Tibial nerve (tissue), 4 donors: ENCODE measurements at regions not wholly inside any gene's neighbourhood (a gene's known extent, or its start where the extent isn't known, plus 50 kb on each side); places are given as distances from the start of the nearest gene placed in this dataset.
"Not testable (repeated sequence)": the region's sequence is repeated elsewhere in the genome, so short reads cannot be mapped to it uniquely, and the experiment has no call there.

Experiments used
- DNase-seq, 2 donors: peaks; one replicate each; pipeline ENCODE4 v3.0.0-alpha.2; 2019; ENCODE audit warnings: low spot score in 2 of 2
- H3K27ac ChIP-seq, 4 donors: fragments of 200-600 bp; sonication (generic) in 3 of 4; one replicate each; pipeline ENCODE4 v1.5.1; 2017 to 2019; ENCODE audit warnings: mild to moderate bottlenecking in 1 of 4
- H3K27me3 ChIP-seq, 2 donors: fragments of 200-600 bp; sonication (generic) in 1 of 2; one replicate each; pipeline versions ENCODE4 v1.5.1 to v1.6.0; 2017 to 2019
- H3K36me3 ChIP-seq, 3 donors: fragments of 200-600 bp; sonication (generic); one replicate each; pipeline ENCODE4 v1.5.1; 2018 to 2019
- H3K4me1 ChIP-seq, 4 donors: fragments of 200-600 bp; sonication (generic) in 3 of 4; one replicate each; pipeline ENCODE4 v1.5.1; 2017 to 2019
- H3K4me3 ChIP-seq, 4 donors: fragments of 200-600 bp; sonication (generic) in 3 of 4; one replicate each; pipeline ENCODE4 v1.5.1; 2017 to 2019; ENCODE audit warnings: mild to moderate bottlenecking in 1 of 4, moderate library complexity in 1 of 4
- H3K9me3 ChIP-seq, 4 donors: fragments of 200-600 bp; sonication (generic) in 3 of 4; one replicate each; pipeline ENCODE4 v1.5.1; 2017 to 2019
- CTCF ChIP-seq, 5 experiments: fragments of 200-600 bp in 3 of 5; fragments of 450-650 bp in 2 of 5; sonication (generic) in 3 of 5; IDR thresholded peaks; one replicate each; pipeline ENCODE4 v1.5.1; 2016 to 2019; ENCODE audit warnings: antibody characterized with exemption in 5 of 5, mild to moderate bottlenecking in 3 of 5, moderate library complexity in 2 of 5
- EP300 ChIP-seq, 2 donors: sonication (generic); formaldehyde crosslinking; IDR thresholded peaks; one replicate each; pipeline ENCODE4 v1.6.1; 2017; ENCODE audit warnings: antibody characterized with exemption in 2 of 2, mild to moderate bottlenecking in 1 of 2
- POLR2A ChIP-seq, 2 donors: fragments of 450-650 bp; IDR thresholded peaks; one replicate each; pipeline ENCODE4 v1.6.1; 2017; ENCODE audit warnings: antibody characterized with exemption in 2 of 2, mild to moderate bottlenecking in 2 of 2, moderate library complexity in 2 of 2
- WGBS, 2 donors: methylation state at CpG; one replicate each; pipeline ENCODE4 v1.1.5; 2018; 5-methylcytosine and 5-hydroxymethylcytosine counted together

DNA sequence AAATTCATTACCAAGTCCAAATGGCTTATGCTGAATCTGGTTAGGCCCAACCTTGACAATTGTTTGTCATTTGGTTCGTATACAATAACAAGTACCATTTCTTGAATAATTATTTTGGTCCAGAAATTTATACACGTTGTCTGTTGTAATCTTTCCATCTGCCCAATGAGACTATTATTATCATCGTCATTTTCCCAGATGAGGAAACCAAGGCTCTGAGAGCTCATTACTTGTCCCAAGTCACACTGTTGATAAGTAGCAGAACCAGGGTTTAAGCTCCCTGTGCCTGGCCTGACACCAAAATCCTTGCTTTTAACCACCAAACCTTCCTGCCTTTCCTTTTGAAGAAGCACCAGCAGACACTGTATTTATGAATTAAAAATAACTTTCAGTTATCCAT is 81.3 kb downstream of the RGS2 start:
- TF ChIP-seq EP300 (IDR thresholded peaks at IDR 0.05) (no peak), CTCF (IDR thresholded peaks at IDR 0.05) (no peak), POLR2A (IDR thresholded peaks at IDR 0.05) (no peak)
- DNase-seq = no peak
- peaks cover 0 to 2% (median 0%) of the 10 kb centered on the region in 4 donors for H3K4me1 ChIP-seq
- H3K4me3 ChIP-seq = no peak overlapping the region
- 90 to 97% methylated on average over 3 of the region's 3 CpGs for WGBS, 2 donors
- no peak overlapping the region for H3K27ac ChIP-seq
- no peaks in the 10 kb centered on the region for H3K36me3 ChIP-seq
- H3K9me3 ChIP-seq = peaks cover 0 to 5% (median 0%) of the 10 kb centered on the region in 4 donors
- no peaks in the 10 kb centered on the region for H3K27me3 ChIP-seq

- peaks cover 0 to 5% (median 0%) of the 10 kb centered on the region in 4 donors for H3K9me3 ChIP-seq
- H3K4me1 ChIP-seq = no peaks in the 10 kb centered on the region
- H3K27me3 ChIP-seq = no peaks in the 10 kb centered on the region
- H3K27ac ChIP-seq = no peak overlapping the region
- DNase-seq = no peak
- H3K4me3 ChIP-seq = no peak overlapping the region
- no peaks in the 10 kb centered on the region for H3K36me3 ChIP-seq
- WGBS, 2 donors = 0 to 3% methylated on average over 1 of the region's 1 CpG
- no peak for TF ChIP-seq EP300 (IDR thresholded peaks at IDR 0.05)
- no peak for TF ChIP-seq CTCF (IDR thresholded peaks at IDR 0.05)
- no peak for TF ChIP-seq POLR2A (IDR thresholded peaks at IDR 0.05)
Observed at GRCh38 chr1:192892934-192893333, 84.1 kb downstream of the RGS2 start.

DNA sequence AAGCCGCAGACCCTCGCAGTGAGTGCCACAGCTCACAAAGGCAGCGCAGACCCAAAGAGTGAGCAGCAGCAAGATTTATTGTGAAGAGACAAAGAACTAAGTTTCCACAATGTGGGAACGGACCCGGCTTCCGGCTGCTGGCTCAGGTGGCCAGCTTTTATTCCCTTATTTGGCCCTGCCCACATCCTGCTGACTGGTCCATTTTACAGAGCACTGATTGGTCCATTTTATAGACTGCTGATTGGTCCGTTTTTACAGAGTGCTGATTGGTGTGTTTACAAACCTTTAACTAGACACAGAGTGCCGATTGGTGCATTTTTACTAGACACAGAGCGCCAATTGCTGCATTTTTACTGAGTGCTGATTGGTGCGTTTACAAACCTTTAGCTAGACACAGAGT is 86.6 kb downstream of the RGS2 start:
- not testable (repeated sequence) for H3K4me3 ChIP-seq, H3K27ac ChIP-seq, DNase-seq, H3K36me3 ChIP-seq, H3K9me3 ChIP-seq, H3K4me1 ChIP-seq, H3K27me3 ChIP-seq
- 82 to 95% methylated on average over 9 to 10 of the region's 10 CpGs for WGBS, 2 donors

GRCh38 chr1:192896376-192896775 is 87.5 kb downstream of the RGS2 start:
- Histone ChIP-seq H3K4me3 (no peak overlapping the region), H3K27me3 (no peaks in the 10 kb centered on the region), H3K27ac (no peak overlapping the region), H3K9me3 (peaks cover 0 to under 1% (median 0%) of the 10 kb centered on the region in 4 donors), H3K4me1 (no peaks in the 10 kb centered on the region), H3K36me3 (no peaks in the 10 kb centered on the region)
- no peak for DNase-seq
- TF ChIP-seq EP300 (IDR thresholded peaks at IDR 0.05) (no peak), CTCF (IDR thresholded peaks at IDR 0.05) (no peak), POLR2A (IDR thresholded peaks at IDR 0.05) (no peak)

DNA sequence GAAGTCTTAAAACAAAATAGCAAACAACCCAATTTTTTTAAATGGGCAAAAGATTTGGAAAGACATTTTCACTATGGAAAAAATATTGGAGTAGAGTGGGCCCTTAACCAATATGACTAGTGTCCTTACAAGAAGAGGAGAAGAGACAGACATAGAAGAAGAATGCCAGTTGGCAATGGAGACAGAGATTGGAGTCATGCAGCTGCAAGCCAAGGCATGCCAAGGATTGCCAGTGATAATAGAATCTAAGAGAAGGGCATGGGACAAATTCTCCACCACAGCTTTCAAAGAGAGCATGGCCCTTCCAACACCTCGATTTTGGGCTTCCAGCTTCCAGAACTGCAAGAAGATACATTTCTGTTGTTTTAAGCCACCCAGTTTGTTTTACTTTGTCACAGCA is 92.7 kb downstream of the RGS2 start:
- no peaks in the 10 kb centered on the region for H3K36me3 ChIP-seq
- H3K4me3 ChIP-seq = no peak overlapping the region
- H3K4me1 ChIP-seq = no peaks in the 10 kb centered on the region
- H3K27ac ChIP-seq = no peak overlapping the region
- TF ChIP-seq CTCF (IDR thresholded peaks at IDR 0.05) = no peak
- no peak for TF ChIP-seq POLR2A (IDR thresholded peaks at IDR 0.05)
- no peak for TF ChIP-seq EP300 (IDR thresholded peaks at IDR 0.05)
- H3K27me3 ChIP-seq = no peaks in the 10 kb centered on the region
- DNase-seq = no peak
- H3K9me3 ChIP-seq = no peaks in the 10 kb centered on the region
- WGBS, 2 donors = 38 to 70% methylated on average over 1 of the region's 1 CpG

DNA sequence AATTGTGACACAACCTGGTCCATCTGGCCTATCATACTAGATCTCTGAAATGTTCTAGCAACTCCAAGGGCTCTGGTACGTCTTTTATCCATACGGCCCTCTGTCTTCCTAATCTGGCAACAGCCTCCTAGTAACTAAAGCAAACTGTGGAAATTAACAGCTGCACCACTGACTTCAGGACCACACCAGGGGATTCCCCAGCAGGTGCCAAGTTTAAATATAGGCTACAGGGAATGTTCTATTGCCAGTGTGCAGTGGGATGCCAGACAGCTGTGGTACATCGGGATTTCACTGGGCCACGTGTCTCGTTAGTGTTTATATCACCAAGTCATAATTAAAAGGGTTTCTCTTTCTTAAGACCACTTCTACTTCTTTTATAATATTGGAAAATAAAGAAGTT is 94.3 kb downstream of the RGS2 start:
- no peaks in the 10 kb centered on the region for H3K36me3 ChIP-seq
- no peak overlapping the region for H3K27ac ChIP-seq
- 80 to 86% methylated on average over 5 of the region's 5 CpGs for WGBS, 2 donors
- DNase-seq = no peak
- no peak overlapping the region for H3K4me3 ChIP-seq
- no peaks in the 10 kb centered on the region for H3K4me1 ChIP-seq
- H3K27me3 ChIP-seq = no peaks in the 10 kb centered on the region
- no peak for TF ChIP-seq POLR2A (IDR thresholded peaks at IDR 0.05)
- no peak for TF ChIP-seq EP300 (IDR thresholded peaks at IDR 0.05)
- no peak for TF ChIP-seq CTCF (IDR thresholded peaks at IDR 0.05)
- no peaks in the 10 kb centered on the region for H3K9me3 ChIP-seq
